ENCODE measurements at regions not wholly inside any gene's neighbourhood (a gene's known extent, or its start where the extent isn't known, plus 50 kb on each side); places are given as distances from the start of the nearest gene placed in this dataset.

GRCh38 chr7:109983618-109984017 lies 1107.3 kb upstream of the LRRN3 start:
- Histone ChIP-seq H3K9me3 (ENCODE audit: control insufficient read depth, low read depth, low read length) (peaks cover 4% of the 10 kb centered on the region), H3K36me3 (ENCODE audit: control insufficient read depth, insufficient read depth, low read length) (no peaks in the 10 kb centered on the region), H3K27me3 (ENCODE audit: control insufficient read depth, insufficient read depth, low read length) (no peaks in the 10 kb centered on the region), H3K4me3 (ENCODE audit: low read length) (no peak overlapping the region), H3K4me1 (ENCODE audit: control insufficient read depth, insufficient read depth, low read length) (no peaks in the 10 kb centered on the region), H3K27ac (ENCODE audit: low read length) (no peak overlapping the region)
- 38% methylated on average over 1 of the region's 1 CpG for WGBS (ENCODE audit: insufficient coverage, low lambda C conversion rate)
- DNase-seq, result no peak

GRCh38 chr7:109984729-109985128 lies 1106.2 kb upstream of the LRRN3 start:
- H3K4me3 ChIP-seq (ENCODE audit: low read length), result no peak overlapping the region
- H3K9me3 ChIP-seq (ENCODE audit: control insufficient read depth, low read depth, low read length), result peaks cover 4% of the 10 kb centered on the region
- H3K4me1 ChIP-seq (ENCODE audit: control insufficient read depth, insufficient read depth, low read length), result no peaks in the 10 kb centered on the region
- no peaks in the 10 kb centered on the region for H3K27me3 ChIP-seq (ENCODE audit: control insufficient read depth, insufficient read depth, low read length)
- H3K36me3 ChIP-seq (ENCODE audit: control insufficient read depth, insufficient read depth, low read length), result no peaks in the 10 kb centered on the region
- no peak overlapping the region for H3K27ac ChIP-seq (ENCODE audit: low read length)
- no peak for DNase-seq
- 73% methylated on average over 2 of the region's 5 CpGs for WGBS (ENCODE audit: insufficient coverage, low lambda C conversion rate)

GRCh38 chr7:109986701-109987100 lies 1104.2 kb upstream of the LRRN3 start:
- WGBS (ENCODE audit: insufficient coverage, low lambda C conversion rate), result no CpG with 5 or more reads among the region's 2 CpGs
- DNase-seq, result no peak
- no peak overlapping the region for H3K4me3 ChIP-seq (ENCODE audit: low read length)

GRCh38 chr7:109996411-109996810 lies 1094.5 kb upstream of the LRRN3 start:
- no peaks in the 10 kb centered on the region for H3K36me3 ChIP-seq (ENCODE audit: control insufficient read depth, insufficient read depth, low read length)
- no peak for DNase-seq
- H3K27ac ChIP-seq (ENCODE audit: low read length), result no peak overlapping the region
- no peaks in the 10 kb centered on the region for H3K4me1 ChIP-seq (ENCODE audit: control insufficient read depth, insufficient read depth, low read length)
- no peak overlapping the region for H3K4me3 ChIP-seq (ENCODE audit: low read length)
- no peaks in the 10 kb centered on the region for H3K27me3 ChIP-seq (ENCODE audit: control insufficient read depth, insufficient read depth, low read length)
- H3K9me3 ChIP-seq (ENCODE audit: control insufficient read depth, low read depth, low read length), result no peaks in the 10 kb centered on the region
- no CpG with 5 or more reads among the region's 1 CpG for WGBS (ENCODE audit: insufficient coverage, low lambda C conversion rate)

More at GRCh38 chr7:109986701-109987100, 1104.2 kb upstream of the LRRN3 start:
- no peaks in the 10 kb centered on the region for H3K27me3 ChIP-seq (ENCODE audit: control insufficient read depth, insufficient read depth, low read length)
- peaks cover 4% of the 10 kb centered on the region for H3K9me3 ChIP-seq (ENCODE audit: control insufficient read depth, low read depth, low read length)
- H3K36me3 ChIP-seq (ENCODE audit: control insufficient read depth, insufficient read depth, low read length), result no peaks in the 10 kb centered on the region
- H3K27ac ChIP-seq (ENCODE audit: low read length), result no peak overlapping the region
- H3K4me1 ChIP-seq (ENCODE audit: control insufficient read depth, insufficient read depth, low read length), result no peaks in the 10 kb centered on the region

- no peak overlapping the region for H3K27ac ChIP-seq (ENCODE audit: low read length)
- H3K4me1 ChIP-seq (ENCODE audit: control insufficient read depth, insufficient read depth, low read length), result no peaks in the 10 kb centered on the region
- no peaks in the 10 kb centered on the region for H3K9me3 ChIP-seq (ENCODE audit: control insufficient read depth, low read depth, low read length)
- no peaks in the 10 kb centered on the region for H3K36me3 ChIP-seq (ENCODE audit: control insufficient read depth, insufficient read depth, low read length)
- WGBS (ENCODE audit: insufficient coverage, low lambda C conversion rate), result 73% methylated on average over 1 of the region's 1 CpG
- DNase-seq, result peak in 1 of 2 donors; percentile 47
- no peaks in the 10 kb centered on the region for H3K27me3 ChIP-seq (ENCODE audit: control insufficient read depth, insufficient read depth, low read length)
- no peak overlapping the region for H3K4me3 ChIP-seq (ENCODE audit: low read length)
Measured at GRCh38 chr7:109996927-109997326, 1094.0 kb upstream of the LRRN3 start.

- H3K36me3 ChIP-seq (ENCODE audit: control insufficient read depth, insufficient read depth, low read length), result no peaks in the 10 kb centered on the region
- H3K4me1 ChIP-seq (ENCODE audit: control insufficient read depth, insufficient read depth, low read length), result no peaks in the 10 kb centered on the region
- H3K27ac ChIP-seq (ENCODE audit: low read length), result no peak overlapping the region
- no peak overlapping the region for H3K4me3 ChIP-seq (ENCODE audit: low read length)
- H3K27me3 ChIP-seq (ENCODE audit: control insufficient read depth, insufficient read depth, low read length), result no peaks in the 10 kb centered on the region
- DNase-seq, result no peak
- WGBS (ENCODE audit: insufficient coverage, low lambda C conversion rate), result 96% methylated on average over 2 of the region's 2 CpGs
- H3K9me3 ChIP-seq (ENCODE audit: control insufficient read depth, low read depth, low read length), result no peaks in the 10 kb centered on the region
Measured at GRCh38 chr7:109997837-109998236, 1093.1 kb upstream of the LRRN3 start.

- H3K4me3 ChIP-seq (ENCODE audit: low read length), result no peak overlapping the region
- DNase-seq, result no peak
- WGBS (ENCODE audit: insufficient coverage, low lambda C conversion rate), result no CpG with 5 or more reads among the region's 1 CpG
Measured at GRCh38 chr7:110001254-110001938, 1089.5 kb upstream of the LRRN3 start.

GRCh38 chr7:110003827-110004226 lies 1087.1 kb upstream of the LRRN3 start:
- H3K27me3 ChIP-seq (ENCODE audit: control insufficient read depth, insufficient read depth, low read length), result no peaks in the 10 kb centered on the region
- H3K4me3 ChIP-seq (ENCODE audit: low read length), result no peak overlapping the region
- WGBS (ENCODE audit: insufficient coverage, low lambda C conversion rate), result no CpG with 5 or more reads among the region's 1 CpG
- no peaks in the 10 kb centered on the region for H3K4me1 ChIP-seq (ENCODE audit: control insufficient read depth, insufficient read depth, low read length)
- H3K36me3 ChIP-seq (ENCODE audit: control insufficient read depth, insufficient read depth, low read length), result no peaks in the 10 kb centered on the region
- no peaks in the 10 kb centered on the region for H3K9me3 ChIP-seq (ENCODE audit: control insufficient read depth, low read depth, low read length)
- H3K27ac ChIP-seq (ENCODE audit: low read length), result no peak overlapping the region
- DNase-seq, result no peak

More at GRCh38 chr7:110001254-110001938, 1089.5 kb upstream of the LRRN3 start:
- Histone ChIP-seq H3K9me3 (ENCODE audit: control insufficient read depth, low read depth, low read length) (no peaks in the 10 kb centered on the region), H3K27me3 (ENCODE audit: control insufficient read depth, insufficient read depth, low read length) (no peaks in the 10 kb centered on the region), H3K27ac (ENCODE audit: low read length) (no peak overlapping the region), H3K36me3 (ENCODE audit: control insufficient read depth, insufficient read depth, low read length) (no peaks in the 10 kb centered on the region), H3K4me1 (ENCODE audit: control insufficient read depth, insufficient read depth, low read length) (no peaks in the 10 kb centered on the region)

GRCh38 chr7:110007320-110008063 lies 1083.4 kb upstream of the LRRN3 start:
- H3K4me3 ChIP-seq (ENCODE audit: low read length), result no peak overlapping the region
- no peaks in the 10 kb centered on the region for H3K9me3 ChIP-seq (ENCODE audit: control insufficient read depth, low read depth, low read length)
- DNase-seq, result no peak
- no peaks in the 10 kb centered on the region for H3K4me1 ChIP-seq (ENCODE audit: control insufficient read depth, insufficient read depth, low read length)
- WGBS (ENCODE audit: insufficient coverage, low lambda C conversion rate), result 90% methylated on average over 3 of the region's 4 CpGs
- no peak overlapping the region for H3K27ac ChIP-seq (ENCODE audit: low read length)
- no peaks in the 10 kb centered on the region for H3K36me3 ChIP-seq (ENCODE audit: control insufficient read depth, insufficient read depth, low read length)
- H3K27me3 ChIP-seq (ENCODE audit: control insufficient read depth, insufficient read depth, low read length), result no peaks in the 10 kb centered on the region

- WGBS (ENCODE audit: insufficient coverage, low lambda C conversion rate), result no CpG with 5 or more reads among the region's 3 CpGs
- Histone ChIP-seq H3K4me3 (ENCODE audit: low read length) (no peak overlapping the region), H3K27me3 (ENCODE audit: control insufficient read depth, insufficient read depth, low read length) (no peaks in the 10 kb centered on the region), H3K27ac (ENCODE audit: low read length) (no peak overlapping the region), H3K4me1 (ENCODE audit: control insufficient read depth, insufficient read depth, low read length) (peaks cover 3% of the 10 kb centered on the region), H3K36me3 (ENCODE audit: control insufficient read depth, insufficient read depth, low read length) (no peaks in the 10 kb centered on the region), H3K9me3 (ENCODE audit: control insufficient read depth, low read depth, low read length) (no peaks in the 10 kb centered on the region)
- DNase-seq, result peak; percentile 19 to 70
Measured at GRCh38 chr7:110010359-110010758, 1080.6 kb upstream of the LRRN3 start.
